ENCODE measurements at regions not wholly inside any gene's neighbourhood (a gene's known extent, or its start where the extent isn't known, plus 50 kb on each side); places are given as distances from the start of the nearest gene placed in this dataset.

GRCh38 chr2:238638982-238639628 lies 208.8 kb upstream of the TWIST2 start:
- no peak for DNase-seq

DNA sequence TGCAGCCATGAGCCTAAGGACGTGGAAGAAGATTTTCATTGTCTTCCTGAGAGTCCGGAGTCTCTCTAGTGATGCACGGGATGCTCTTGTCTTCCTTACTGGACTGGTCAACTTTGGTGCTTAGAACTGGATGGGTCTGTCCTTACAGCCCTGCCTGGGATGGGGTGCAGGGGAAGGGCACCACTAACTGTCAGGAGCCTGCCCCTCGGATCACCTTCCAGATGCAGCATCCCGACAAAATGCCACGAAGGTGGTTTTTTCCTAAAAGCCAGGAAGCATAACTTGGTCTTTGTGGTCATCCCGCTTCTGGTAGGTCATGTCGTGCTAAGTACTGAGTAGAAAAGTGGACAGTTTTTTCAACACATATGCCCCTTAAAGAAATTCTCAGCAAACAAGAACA lies 207.4 kb upstream of the TWIST2 start:
- DNase-seq: no peak

DNA sequence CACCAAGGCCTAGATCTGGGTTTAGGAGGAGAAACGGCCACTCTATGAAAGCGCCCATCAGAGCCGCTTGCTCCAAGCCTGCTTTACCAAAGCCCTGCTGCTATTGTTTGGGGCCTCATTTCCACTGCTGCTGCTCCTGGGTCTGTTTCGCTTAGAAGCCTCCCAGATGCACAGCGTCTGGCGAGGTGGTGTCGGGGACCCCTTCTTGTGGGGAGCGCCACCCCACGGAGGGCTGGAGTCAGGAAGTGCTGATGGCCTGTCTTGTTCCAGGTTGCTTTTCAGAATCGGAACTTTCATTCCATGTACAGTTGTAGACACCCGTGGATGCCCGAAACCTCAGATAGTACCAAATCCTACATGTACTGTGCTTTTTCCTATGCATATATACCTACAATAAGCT lies 204.9 kb upstream of the TWIST2 start:
- DNase-seq: no peak

DNA sequence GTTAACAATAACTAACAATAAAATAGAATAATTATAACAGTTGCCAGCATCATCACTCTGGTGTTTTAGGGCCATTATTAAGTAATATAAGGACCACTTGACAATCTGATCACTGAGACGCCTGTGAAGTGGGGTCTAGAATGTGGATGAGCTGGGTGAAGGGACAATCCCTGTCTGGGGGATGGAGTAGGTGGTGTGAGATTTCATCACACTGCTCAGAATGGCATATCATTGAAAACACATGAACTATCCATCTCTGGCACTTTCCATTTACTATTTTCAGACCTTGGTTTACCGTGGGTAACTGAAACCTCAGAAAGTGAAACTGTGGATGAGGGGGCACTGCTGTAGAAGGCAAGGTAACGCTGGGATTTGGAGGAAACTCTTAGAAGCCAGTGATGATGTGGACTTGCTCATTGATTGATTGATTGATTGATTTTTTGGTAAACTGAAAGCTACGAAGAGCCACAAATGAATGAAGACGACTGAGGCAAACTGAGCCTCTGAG lies 204.4 kb upstream of the TWIST2 start:
- DNase-seq: no peak

DNA sequence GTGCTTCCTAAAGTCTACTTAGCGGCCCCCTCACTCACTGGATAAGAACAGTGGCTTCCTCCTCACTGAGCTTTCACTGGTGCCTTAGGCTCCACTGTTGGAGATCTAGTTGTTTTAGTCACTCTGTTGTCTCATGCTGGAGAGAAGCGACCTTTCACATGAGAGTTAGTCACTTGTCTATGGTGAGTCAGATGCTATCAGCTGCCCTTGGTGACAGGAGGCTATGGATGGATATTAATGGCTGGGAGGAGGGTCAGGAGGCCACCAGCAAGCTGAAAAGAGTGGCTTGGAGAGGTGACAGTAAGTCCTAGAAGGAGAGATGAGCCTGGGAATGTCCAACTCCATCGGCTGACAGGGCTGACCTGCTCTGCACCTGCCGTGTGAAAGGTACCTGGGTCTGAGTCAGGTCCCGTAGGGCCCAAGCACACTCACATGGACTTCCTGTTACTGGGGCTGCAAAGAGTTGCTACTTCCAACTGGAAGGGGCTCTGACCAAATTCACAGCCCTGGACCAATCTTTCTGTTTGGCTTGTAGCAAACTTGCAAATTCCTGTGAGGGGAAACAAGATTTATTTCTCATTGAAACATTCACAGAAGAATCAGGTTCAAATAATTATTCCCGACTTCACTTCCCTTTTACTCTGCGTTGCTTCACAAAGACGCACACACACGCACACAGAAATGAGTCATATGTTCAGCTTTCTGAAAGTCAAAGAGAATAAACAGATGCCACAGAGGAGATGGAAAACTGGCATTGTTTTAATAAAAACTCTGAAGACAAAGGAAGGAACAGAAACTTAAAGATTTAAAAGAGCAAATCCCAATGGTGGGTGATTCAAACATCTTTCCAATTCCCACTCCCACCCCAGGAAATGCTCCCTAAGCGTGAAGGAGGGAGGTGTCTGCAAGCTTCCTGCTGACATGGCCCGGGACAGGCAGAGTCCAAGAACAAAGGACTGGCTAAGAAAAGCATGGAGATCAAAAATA lies 203.5 kb upstream of the TWIST2 start:
- no peak for DNase-seq

DNA sequence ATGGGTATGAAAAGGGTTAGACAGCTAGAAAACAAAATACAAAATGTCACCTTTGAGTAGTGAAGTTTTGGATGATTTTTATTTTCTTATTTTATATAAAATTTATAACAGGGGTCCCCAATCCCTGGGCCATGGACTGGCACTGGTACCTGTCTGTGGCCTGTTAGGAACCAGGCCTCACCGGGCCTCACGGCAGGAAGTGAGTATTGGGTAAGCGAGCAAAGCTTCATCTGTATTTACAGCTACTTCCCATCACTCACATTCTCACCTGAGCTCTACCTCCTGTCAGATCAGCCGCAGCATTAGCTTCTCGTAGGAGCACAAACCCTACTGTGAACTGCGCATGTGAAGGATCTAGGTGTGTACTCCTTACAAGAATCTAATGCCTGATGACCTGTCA lies 202.8 kb upstream of the TWIST2 start:
- no peak for DNase-seq

DNA sequence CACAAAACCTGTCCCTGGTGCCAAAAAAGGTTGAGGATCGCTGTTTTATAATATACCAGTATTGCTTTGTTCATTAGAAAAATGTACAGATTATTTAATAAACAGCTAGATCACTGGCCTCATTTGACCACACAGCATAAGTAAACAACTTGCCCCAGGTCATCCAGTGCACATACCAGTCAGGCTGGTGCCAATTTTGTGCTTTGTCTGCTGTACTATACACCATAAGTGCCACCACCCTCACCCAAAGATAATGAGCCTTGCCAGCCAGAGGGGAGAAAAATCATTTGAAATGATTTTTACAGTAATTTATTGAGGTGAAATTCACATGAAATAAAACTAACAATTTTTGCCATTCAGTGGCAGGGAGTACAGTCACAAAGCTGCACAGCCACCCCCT lies 202.2 kb upstream of the TWIST2 start:
- no peak for DNase-seq

GRCh38 chr2:238646281-238646680 lies 201.6 kb upstream of the TWIST2 start:
- DNase-seq: no peak

DNA sequence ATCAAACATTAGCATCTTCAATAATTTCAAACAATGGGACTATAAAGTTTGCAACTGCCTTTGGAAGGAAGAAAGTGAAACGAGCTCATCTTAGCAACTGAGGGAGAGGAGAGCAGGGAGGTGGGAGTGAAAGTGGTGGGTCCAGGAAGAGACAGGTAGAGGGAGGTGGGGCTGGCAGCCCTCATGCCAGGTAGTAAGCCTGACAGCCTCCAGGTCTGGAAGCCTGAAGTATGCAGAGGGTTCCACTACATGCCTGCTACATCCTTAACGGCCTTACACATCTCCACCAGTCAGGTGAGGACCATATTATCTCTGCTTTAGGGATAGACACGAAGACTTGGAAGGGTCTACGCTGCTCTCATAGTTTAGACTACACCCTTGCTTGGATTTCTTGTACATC lies 201.1 kb upstream of the TWIST2 start:
- no peak for DNase-seq

DNA sequence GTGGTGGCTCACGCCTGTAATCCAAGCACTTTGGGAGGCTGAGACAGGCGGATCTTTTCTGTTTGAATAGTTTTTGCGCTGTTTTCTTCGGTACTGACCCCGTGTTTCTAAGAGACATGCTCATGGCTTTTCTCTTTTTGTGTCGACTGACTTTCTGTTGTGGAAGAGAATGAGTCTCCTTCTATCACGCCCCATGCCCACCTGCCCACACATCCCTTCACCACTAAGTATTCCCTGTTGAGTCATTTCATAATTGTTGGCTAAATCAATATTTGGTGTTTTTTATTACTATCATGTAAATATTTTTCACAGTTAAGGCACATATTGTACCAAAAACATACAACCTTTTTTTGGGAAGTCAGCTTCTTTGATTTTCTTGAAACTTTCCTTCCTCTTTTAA lies 198.8 kb upstream of the TWIST2 start:
- DNase-seq: no peak

DNA sequence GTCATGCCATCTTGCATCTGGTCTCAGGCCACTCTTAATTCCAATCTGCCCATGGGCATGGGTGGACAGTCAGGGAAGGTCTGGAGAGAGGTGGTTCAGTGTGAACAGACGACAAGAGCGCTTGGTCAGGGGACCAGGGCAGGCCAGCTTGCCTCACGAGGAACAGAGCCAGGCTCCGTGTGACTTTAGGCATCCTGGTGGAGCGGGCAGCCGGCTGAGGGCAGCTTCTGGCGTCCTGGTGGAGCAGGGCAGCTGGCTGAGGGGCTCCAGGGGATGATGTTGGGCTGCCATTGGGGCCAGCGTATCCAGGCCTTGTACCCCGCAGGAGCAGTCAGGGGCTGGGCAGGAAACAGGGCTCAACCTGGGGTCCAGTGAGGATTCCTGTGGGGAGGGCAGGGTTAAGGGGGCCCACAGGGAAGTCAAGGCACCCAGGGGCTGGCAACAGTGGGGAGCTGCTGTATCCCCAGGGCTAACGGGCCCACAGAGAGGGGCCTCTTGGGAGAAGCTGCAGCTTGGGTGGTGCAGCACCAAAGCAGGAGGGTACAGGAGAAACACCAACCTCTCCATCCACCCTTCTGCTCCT lies 197.9 kb upstream of the TWIST2 start:
- DNase-seq: no peak

- no peak for DNase-seq
These were observed 197.3 kb upstream of the TWIST2 start for GRCh38 chr2:238650536-238650935.

DNA sequence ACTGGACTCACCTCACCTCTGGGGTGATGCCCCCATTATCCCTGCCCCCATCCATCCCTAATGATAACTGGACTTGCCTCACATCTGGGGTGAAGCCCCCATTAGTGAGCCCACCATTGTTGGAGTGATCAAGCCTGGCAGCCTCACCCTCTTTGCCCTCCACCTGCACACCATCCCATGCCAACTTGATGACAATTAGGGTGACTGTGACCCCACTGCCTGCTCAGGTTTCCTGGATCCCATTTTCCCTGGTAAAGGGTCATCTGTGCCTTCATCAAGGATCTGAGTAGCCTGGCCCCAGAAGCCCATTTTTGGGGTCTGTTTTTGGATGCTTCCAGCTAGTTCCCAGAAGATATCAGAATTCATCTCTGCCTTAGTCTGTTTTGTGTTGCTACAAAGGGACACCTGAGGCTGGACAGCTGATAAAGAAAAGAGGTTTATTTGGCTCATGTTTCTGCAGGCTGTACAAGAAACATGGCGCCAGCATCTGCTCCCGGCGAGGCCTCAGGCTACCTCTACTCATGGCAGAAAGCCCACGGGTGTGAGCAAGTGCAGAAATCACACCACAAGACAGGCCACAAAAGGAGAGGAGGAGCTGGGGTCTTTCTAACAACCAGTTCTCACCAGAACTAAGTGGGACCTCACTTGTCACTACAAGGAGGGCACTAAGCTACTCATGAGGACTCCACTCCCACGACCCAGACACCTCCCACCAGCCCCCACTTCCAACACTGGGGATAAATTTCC lies 196.4 kb upstream of the TWIST2 start:
- DNase-seq: no peak

GRCh38 chr2:238652053-238652770 lies 195.7 kb upstream of the TWIST2 start:
- no peak for DNase-seq

- DNase-seq: no peak
These were observed 195.1 kb upstream of the TWIST2 start for GRCh38 chr2:238652771-238653157.

GRCh38 chr2:238653431-238654109 lies 194.3 kb upstream of the TWIST2 start:
- DNase-seq: no peak

GRCh38 chr2:238654479-238655197 lies 193.2 kb upstream of the TWIST2 start:
- no peak for DNase-seq

DNA sequence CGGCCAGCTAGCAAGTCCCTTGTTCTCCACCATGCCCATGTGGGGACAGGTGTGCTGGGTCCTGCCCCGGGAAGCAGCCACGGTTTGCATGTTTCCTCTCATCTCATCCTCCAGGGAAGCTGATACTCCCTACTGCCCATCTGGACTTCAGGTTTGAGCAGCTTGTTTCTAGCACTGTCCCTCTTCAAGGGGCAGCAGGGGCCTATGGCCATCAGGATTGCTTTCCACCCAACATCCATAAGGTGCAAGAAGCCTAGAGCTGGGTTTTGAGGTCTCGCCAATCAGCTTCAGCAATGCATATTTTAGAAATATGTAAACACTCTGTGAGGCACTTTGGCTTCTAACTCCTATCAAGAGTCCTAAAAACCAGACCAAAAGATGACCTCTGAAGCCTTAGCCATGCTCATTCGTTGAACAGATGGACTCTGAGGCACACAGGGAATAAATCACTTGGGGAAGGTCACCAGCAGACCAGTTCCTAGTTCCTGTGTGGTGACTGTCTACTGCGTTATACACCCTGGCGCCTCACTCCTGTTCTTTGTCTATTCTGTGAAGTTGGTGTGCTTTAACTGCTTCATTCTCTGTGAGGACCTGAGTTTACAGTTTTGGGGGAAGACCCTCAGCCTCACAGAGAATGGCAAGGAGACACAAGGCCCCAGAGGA lies 192.6 kb upstream of the TWIST2 start:
- DNase-seq: no peak

DNA sequence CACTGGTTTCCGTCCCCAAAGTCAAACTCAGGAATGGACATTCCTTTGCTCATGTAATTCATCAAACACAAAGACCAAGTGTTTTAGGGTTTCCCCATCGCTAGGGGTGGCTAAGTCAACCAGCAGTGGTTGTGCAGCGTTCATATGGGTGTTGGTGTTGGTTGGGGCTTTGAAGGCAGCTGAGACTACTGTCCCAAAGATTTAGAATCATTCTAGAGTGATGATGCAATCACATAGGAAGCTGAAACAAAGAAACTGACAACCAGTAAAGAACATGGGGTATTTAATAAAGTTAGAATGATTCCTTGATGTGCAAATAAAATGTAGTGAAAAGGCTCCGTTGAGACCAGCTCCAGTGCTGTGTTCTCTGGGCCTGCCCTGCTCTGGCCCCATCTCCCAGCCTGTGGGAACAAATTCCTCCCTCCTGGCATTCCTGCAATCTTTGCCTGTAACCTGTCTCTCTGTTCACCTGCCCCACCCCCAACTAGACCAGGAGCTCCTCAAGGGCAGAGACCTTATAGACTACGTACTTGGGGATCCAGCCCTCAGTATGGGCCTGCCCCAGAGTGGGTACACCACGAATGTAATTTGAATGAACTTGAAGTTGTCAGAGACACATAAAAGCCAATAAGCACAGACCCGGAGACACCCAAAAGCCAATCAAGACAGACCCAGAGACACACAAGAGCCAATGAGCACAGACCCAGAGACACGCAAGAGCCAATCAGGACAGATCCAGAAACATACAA lies 191.7 kb upstream of the TWIST2 start:
- no peak for DNase-seq

Data from NCI-H1092 (cell line).